Mucosa of gallbladder (tissue), 1 donor: ENCODE measurements at regions not wholly inside any gene's neighbourhood (a gene's known extent, or its start where the extent isn't known, plus 50 kb on each side); places are given as distances from the start of the nearest gene placed in this dataset.

Experiments
- DNase-seq: peaks from one replicate; pipeline ENCODE4 v3.0.0-alpha.2; 2020; ENCODE audit warnings: low spot score
- donor health status: DM: no; HTN: no; CAD: no.

DNA sequence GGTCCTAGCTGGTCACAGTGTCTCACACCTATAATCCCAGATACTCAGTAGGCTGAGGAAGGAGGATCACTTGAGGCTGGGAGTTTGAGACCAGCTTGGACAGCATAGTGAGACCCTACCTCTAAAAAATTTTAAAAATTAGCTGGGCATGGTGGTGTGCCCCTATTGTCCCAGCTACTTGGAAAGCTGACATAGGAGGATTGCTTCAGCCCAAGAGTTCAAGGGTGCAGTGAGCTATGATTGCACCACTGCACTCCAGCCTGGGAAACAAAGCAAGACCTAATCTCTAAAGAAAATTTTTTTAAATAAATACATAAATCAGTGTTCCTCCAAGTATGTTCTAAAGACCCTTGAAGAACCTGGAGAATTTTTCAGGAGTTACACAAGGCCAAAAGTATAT is 50.6 kb upstream of the GNAO1 start:
- no peak for DNase-seq

- no peak for DNase-seq
Observed at GRCh38 chr16:56137269-56137668, 54.0 kb upstream of the GNAO1 start.

DNA sequence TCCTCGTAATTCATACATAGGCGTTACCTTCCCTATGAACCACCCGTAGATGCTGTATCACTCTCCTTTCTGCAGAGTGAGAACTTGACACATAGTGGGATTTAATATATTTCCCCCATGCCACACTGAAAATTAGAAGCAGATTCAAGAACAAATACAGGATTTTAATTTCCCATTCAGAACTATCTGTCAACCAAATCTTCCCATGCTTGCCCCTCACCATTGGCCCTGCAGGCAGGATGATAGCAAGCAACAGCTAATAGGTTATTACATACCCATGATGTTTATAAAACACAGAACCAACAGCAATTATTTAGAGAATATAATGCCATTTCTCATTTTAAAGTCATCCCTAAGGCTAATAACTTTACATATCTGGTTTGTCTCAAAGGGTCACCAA is 55.0 kb upstream of the GNAO1 start:
- DNase-seq: no peak

DNA sequence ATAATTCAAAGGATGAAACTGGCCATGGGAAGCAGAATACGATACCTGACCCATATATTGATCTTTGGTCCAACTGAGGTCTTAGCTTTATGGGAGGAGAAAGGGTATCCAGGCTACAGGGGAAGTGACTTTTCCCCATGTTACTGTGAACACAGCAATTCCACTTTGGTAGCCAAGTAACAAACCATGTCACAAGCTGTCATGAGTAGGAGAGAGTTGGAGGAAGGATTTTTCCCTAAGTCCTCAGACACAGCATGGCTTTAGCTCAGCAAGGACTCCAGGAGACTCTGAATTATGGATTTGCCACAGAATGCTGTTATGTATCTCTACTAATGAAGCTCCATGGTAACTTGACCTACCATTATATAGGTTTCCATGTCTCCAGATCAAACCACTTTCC is 56.5 kb upstream of the GNAO1 start:
- DNase-seq: no peak

GRCh38 chr16:56125922-56126321 is 65.4 kb upstream of the GNAO1 start:
- no peak for DNase-seq

- no peak for DNase-seq
Observed at GRCh38 chr16:56122251-56122650, 69.0 kb upstream of the GNAO1 start.

DNA sequence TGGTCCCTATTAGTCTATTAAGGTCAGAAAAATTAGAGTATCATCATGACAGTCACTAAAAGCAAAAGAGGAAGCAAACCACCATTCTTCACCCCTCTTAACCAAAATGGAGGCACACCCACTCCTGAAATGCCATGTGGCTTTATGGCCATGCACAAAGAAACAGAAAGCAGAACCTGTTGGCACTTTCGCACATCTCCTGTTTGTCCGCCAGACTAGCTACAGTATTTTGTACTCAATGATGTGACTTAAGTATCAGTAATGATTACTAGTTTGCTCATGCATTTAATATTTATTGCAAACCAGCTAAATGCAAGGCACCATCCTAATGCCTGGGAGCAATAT is 70.2 kb upstream of the GNAO1 start:
- DNase-seq: no peak

DNA sequence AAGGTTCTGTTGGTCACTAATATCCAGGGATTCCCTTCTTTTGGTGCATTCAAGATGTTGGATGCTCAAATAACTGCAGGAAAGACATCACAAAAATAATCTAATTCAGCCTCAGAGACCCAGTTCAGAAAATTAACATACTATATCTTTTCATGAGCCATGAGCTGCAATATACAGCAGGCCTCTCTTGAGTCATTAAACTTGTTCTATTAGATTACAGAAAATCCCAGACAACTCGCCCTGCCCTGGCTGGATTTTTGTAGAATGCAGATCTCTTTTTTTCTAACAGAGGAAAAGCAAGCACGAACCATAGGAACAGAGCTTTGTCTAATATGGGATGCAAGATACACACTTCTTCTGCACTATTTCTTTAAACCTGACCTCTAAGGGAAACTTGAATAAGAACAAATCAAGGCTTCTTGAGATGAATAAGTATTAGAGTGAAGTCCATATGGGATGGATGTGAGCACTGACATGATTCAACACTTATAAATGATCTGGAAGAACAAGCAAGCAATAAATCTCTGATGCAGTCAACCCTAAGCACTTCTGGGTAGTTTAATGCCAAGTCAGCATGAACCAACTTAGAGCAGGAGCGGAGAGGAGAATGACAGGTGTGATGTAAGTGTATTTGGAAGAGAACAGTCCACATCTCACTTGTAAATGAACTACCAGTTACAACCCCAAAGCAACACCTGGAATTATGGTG is 70.7 kb upstream of the GNAO1 start:
- no peak for DNase-seq

DNA sequence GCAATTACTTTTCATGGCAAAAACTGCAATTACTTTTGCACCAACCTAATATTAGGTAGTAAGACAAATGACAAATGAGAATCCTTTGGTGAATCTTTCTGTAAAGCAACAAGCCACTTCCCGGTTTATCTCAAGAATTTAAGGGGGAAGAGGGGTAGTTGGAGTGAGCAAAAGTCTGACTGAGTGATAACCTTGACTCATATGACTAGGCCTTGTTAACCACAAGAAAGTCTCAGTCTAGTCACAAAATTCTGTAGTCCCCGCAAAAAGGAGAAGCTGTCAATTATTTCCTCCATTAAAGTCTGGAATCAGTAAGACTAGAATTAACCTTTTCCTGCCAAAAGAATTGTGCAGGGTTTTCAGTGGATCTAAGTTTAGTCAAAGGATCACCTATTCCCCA is 72.2 kb upstream of the GNAO1 start:
- DNase-seq: no peak

- DNase-seq: no peak
Observed at GRCh38 chr16:56116577-56116964, 74.7 kb upstream of the GNAO1 start.

- no peak for DNase-seq
Observed at GRCh38 chr16:56115817-56116576, 75.3 kb upstream of the GNAO1 start.

DNA sequence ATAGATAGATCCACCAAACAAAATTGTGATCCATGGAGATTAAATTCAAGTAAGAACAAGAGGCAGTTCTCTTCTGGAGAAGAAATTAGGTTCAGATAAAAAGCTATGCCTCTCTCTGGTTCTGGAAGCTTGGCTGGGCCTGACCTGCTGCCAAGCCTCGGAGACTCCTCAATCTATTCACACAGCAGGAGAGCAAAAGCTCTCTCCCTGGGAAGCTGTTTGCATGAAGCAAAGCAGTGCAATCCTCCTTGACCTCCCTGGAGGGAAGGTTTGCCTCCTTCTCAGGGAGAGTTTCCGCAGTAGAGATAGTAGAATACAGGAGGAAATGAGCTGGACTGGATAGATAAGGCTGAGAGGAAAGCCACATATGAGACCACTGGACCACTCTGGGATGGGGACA is 78.1 kb upstream of the GNAO1 start:
- no peak for DNase-seq

GRCh38 chr16:56111100-56111499 is 80.2 kb upstream of the GNAO1 start:
- no peak for DNase-seq

GRCh38 chr16:56109994-56110393 is 81.3 kb upstream of the GNAO1 start:
- DNase-seq: no peak

- no peak for DNase-seq
Observed at GRCh38 chr16:56109205-56109604, 82.1 kb upstream of the GNAO1 start.

DNA sequence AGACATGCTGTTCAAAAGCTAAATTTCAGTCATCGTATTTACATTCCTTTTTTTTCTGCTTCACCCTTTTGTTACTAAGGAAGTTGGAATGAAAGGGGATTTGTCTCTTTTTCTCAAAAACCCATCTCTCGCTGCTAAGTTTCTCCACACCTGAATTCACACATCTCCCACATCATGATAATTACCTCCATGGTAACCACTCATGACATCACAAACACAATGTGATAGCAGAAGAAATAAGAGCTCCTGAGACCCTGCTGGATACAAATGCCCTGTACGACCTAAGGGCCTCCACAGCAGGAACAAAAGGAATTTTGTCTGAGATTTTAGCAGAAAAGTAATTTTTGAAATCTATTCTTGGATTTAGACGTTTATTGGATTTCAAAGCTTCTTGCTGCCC is 82.6 kb upstream of the GNAO1 start:
- no peak for DNase-seq

- DNase-seq: no peak
Observed at GRCh38 chr16:56108056-56108471, 83.2 kb upstream of the GNAO1 start.

- no peak for DNase-seq
Observed at GRCh38 chr16:56106527-56106926, 84.8 kb upstream of the GNAO1 start.

- no peak for DNase-seq
Observed at GRCh38 chr16:56102906-56103305, 88.4 kb upstream of the GNAO1 start.

DNA sequence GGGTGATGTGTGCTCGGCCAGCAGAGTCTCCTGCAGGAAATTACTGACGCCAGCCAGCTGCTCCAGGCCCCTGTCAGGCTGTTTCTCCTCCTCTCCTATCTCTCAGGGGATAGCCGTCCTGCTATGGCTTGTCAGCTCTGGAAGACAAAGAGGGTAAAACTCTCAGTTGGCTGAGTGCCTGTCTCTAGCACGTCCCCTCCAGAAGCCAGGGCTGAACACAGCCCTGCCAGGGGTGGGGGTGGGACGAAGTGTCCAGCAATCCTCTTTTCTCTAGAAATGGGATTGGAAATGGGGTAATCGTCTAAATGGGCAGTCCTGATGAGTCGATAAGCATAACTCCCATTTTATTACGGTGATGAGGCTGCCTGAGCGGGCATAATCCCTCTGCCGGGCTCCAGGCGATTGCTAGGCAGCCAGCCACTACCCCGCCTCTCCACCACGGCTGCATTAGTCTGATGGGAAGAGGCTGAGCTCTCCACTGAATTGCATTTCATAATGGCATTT is 89.1 kb upstream of the GNAO1 start:
- DNase-seq: peak; percentile 12

DNA sequence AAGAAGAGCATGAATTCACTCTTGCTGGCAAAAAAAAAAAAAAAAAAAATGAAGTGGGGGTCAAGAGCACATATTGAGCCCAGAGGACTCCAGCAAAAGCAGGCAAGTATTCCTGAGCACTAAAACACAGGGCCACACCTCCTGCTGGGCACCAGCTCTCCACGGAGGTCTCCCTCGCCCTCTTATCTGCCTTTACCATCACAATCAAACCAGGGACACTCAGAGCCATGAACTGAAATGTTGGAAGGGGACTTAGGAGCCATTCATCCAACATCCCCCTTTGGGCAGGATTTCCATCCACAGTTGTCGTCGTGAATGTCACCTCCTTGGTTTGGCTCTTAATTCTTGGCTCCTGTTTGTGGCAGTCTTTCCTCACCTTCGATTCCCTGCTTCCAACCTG is 89.8 kb upstream of the GNAO1 start:
- no peak for DNase-seq

- no peak for DNase-seq
Observed at GRCh38 chr16:56097306-56097705, 94.0 kb upstream of the GNAO1 start.

- DNase-seq: no peak
Observed at GRCh38 chr16:56094231-56094630, 97.1 kb upstream of the GNAO1 start.

DNA sequence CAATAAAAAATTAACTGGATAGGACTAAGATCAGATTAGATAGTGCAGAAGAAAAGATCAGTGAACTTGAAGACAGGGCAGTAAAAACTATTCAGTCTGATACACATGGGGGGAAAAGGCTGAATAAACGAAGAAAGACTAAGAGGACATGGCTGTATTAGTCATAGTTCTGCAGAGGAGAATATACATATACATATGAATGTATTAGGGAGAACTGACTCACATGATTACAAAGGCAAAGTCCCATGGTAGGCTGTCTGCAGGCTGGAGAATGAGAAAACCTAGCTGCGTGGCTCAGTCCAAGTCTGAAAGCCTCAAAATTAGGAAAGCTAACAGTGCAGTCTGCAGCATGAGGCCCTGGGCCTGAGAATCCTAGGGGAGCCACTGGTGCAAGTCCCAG is 98.2 kb upstream of the GNAO1 start:
- no peak for DNase-seq
